Keratinocyte (primary cell): ENCODE measurements at regions not wholly inside any gene's neighbourhood (a gene's known extent, or its start where the extent isn't known, plus 50 kb on each side); places are given as distances from the start of the nearest gene placed in this dataset.

ENCODE experiments used
- DNase-seq: peaks from one replicate; pipeline ENCODE4 v3.0.0-alpha.2; 2011; ENCODE audit warnings: low read depth, missing footprints, low spot score
- FAIRE-seq: peaks from 2 replicates; lab custom pipeline; 2011; peaks lifted over from hg19 to GRCh38; lab: Jason Lieb, UNC
- H2AFZ ChIP-seq: 2 replicates; pipeline ENCODE4 v1.6.0; 2012; ENCODE audit warnings: low read length, control low read depth, inconsistent platforms; ENCODE audit not compliant: control insufficient read depth
- H3K27ac ChIP-seq: 2 replicates; pipeline ENCODE4 v1.5.1; 2011; ENCODE audit warnings: low read length; ENCODE audit not compliant: control insufficient read depth, insufficient read depth
- H3K27me3 ChIP-seq: 3 replicates; pipeline ENCODE4 v1.6.0; 2011; ENCODE audit warnings: low read length; ENCODE audit not compliant: control insufficient read depth, insufficient read depth; ENCODE audit errors: extremely low read depth
- H3K36me3 ChIP-seq, 2 experiments: 2 replicates in 1 of 2; 3 replicates in 1 of 2; pipeline ENCODE4 v1.5.1; 2011; ENCODE audit warnings: low read length in 2 of 2, mild to moderate bottlenecking in 1 of 2; ENCODE audit not compliant: control insufficient read depth in 2 of 2, insufficient read depth in 2 of 2; ENCODE audit errors: extremely low read depth in 1 of 2
- H3K4me1 ChIP-seq: 3 replicates; pipeline ENCODE4 v1.5.1; 2011; ENCODE audit warnings: low read length; ENCODE audit not compliant: control insufficient read depth, insufficient read depth; ENCODE audit errors: extremely low read depth
- H3K4me2 ChIP-seq: 3 replicates; pipeline ENCODE4 v1.6.0; 2011; ENCODE audit warnings: low read depth, low read length; ENCODE audit not compliant: control insufficient read depth, insufficient read depth; ENCODE audit errors: extremely low read depth
- H3K4me3 ChIP-seq, 3 experiments: fragments of 200-600 bp in 1 of 3; sonication (generic) in 1 of 3; 2 replicates in 2 of 3; 3 replicates in 1 of 3; pipeline ENCODE4 v1.5.1; 2011 to 2016; ENCODE audit warnings: low read length in 3 of 3, mild to moderate bottlenecking in 3 of 3, control low read depth in 2 of 3, inconsistent platforms in 1 of 3, low read depth in 1 of 3, mixed read lengths in 1 of 3, mixed run types in 1 of 3, moderate library complexity in 1 of 3; ENCODE audit not compliant: control insufficient read depth in 2 of 3, insufficient read depth in 2 of 3; ENCODE audit errors: extremely low read depth in 1 of 3
- H3K79me2 ChIP-seq: 2 replicates; pipeline ENCODE4 v1.6.0; 2012; ENCODE audit warnings: low read length; ENCODE audit not compliant: control insufficient read depth, insufficient read depth
- H3K9ac ChIP-seq: 3 replicates; pipeline ENCODE4 v1.6.0; 2011; ENCODE audit warnings: low read length; ENCODE audit not compliant: control insufficient read depth, insufficient read depth; ENCODE audit errors: extremely low read depth
- H3K9me1 ChIP-seq: 3 replicates; pipeline ENCODE4 v1.6.0; 2011; ENCODE audit warnings: low read length; ENCODE audit not compliant: control insufficient read depth, insufficient read depth; ENCODE audit errors: extremely low read depth
- H3K9me3 ChIP-seq: 2 replicates; pipeline ENCODE4 v1.5.1; 2012; ENCODE audit warnings: low read depth, low read length; ENCODE audit not compliant: control insufficient read depth
- H4K20me1 ChIP-seq: 3 replicates; pipeline ENCODE4 v1.6.0; 2011; ENCODE audit warnings: low read length; ENCODE audit not compliant: control insufficient read depth, insufficient read depth; ENCODE audit errors: extremely low read depth
- CTCF ChIP-seq, 3 experiments: IDR thresholded peaks in 1 of 3; conservative IDR thresholded peaks in 1 of 3; optimal IDR thresholded peaks in 1 of 3; 2 replicates in 2 of 3; 3 replicates in 1 of 3; pipeline versions ENCODE3 to v1.5.1; 2011; ENCODE audit warnings: low read length in 3 of 3, mild to moderate bottlenecking in 3 of 3, moderate library complexity in 2 of 3, control low read depth in 1 of 3, inconsistent platforms in 1 of 3; ENCODE audit not compliant: insufficient read depth in 2 of 3; ENCODE audit errors: extremely low read depth in 1 of 3
- EZH2 ChIP-seq: IDR thresholded peaks from one replicate; pipeline ENCODE4 v1.6.1; 2012; ENCODE audit warnings: inconsistent platforms, mild to moderate bottlenecking, low read length, moderate library complexity
- dilution Hi-C: fragments of 300-500 bp; cut with MboI; formaldehyde crosslinking; loops from one replicate; pipeline ENCODE4 v1.7.0; 2020; ENCODE audit warnings: low sequenced_read_pairs; ENCODE audit not compliant: extremely low pct_ligation_motif_present

DNA sequence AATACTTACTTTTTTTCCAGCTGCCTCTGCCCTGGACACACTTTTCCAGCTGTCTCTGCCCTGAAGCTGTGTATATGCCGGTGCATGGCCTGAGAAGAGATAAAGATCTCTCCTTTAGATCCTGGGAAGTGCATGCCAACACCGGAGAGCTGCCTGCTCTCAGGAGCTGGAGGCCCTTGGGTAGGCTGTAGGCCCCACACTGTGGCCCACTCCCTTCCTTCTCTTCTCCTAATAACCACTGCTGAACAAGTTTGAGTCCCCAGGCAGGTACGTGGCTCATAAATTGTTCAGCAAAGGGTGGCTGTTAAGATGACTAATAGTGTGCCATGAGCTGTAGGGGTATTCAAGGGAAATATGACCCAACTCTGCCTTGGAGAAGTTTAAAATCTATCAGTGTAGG, 102.5 kb downstream of the CD24 start:
- H3K9me1 ChIP-seq = no peaks in the 10 kb centered on the region
- H3K27ac ChIP-seq = peak overlapping the region; percentile 92
- H3K27me3 ChIP-seq = no peaks in the 10 kb centered on the region
- peaks cover 32% of the 10 kb centered on the region for H3K4me1 ChIP-seq
- no peaks in the 10 kb centered on the region for H4K20me1 ChIP-seq
- no peak for DNase-seq
- peak overlapping the region; percentile 37 for H2AFZ ChIP-seq
- H3K4me3 ChIP-seq = peak overlapping the region; percentile 45 to 84 (median 78)
- H3K9me3 ChIP-seq = no peaks in the 10 kb centered on the region
- no peak for FAIRE-seq
- no peak for TF ChIP-seq EZH2
- TF ChIP-seq CTCF (optimal IDR thresholded peaks at IDR 0.05 in 1 of 3, IDR thresholded peaks at IDR 0.05 in 1 of 3, conservative IDR thresholded peaks at IDR 0.05 in 1 of 3; ENCODE audit: extremely low read depth in 1 of 3, insufficient read depth in 2 of 3, low read length in 3 of 3) = no peak
- H3K9ac ChIP-seq = peak overlapping the region; percentile 91
- H3K36me3 ChIP-seq = peaks cover 6 to 13% of the 10 kb centered on the region in 2 experiments
- peak overlapping the region; percentile 97 for H3K4me2 ChIP-seq
- dilution Hi-C loops = no loop called here
- H3K79me2 ChIP-seq = peaks cover 8% of the 10 kb centered on the region

- FAIRE-seq = no peak
- dilution Hi-C loops = no loop called here
- H3K4me2 ChIP-seq = peak overlapping the region; percentile 97
- H3K27ac ChIP-seq = peak overlapping the region; percentile 92
- peaks cover 8% of the 10 kb centered on the region for H3K79me2 ChIP-seq
- H3K36me3 ChIP-seq = peaks cover 15 to 23% of the 10 kb centered on the region in 2 experiments
- H3K27me3 ChIP-seq = no peaks in the 10 kb centered on the region
- H3K9me1 ChIP-seq = no peaks in the 10 kb centered on the region
- H3K9ac ChIP-seq = peak overlapping the region; percentile 91
- TF ChIP-seq EZH2 (no peak), CTCF (optimal IDR thresholded peaks at IDR 0.05 in 1 of 3, IDR thresholded peaks at IDR 0.05 in 1 of 3, conservative IDR thresholded peaks at IDR 0.05 in 1 of 3; ENCODE audit: extremely low read depth in 1 of 3, insufficient read depth in 2 of 3, low read length in 3 of 3) (no peak)
- no peaks in the 10 kb centered on the region for H3K9me3 ChIP-seq
- no peak overlapping the region for H2AFZ ChIP-seq
- no peaks in the 10 kb centered on the region for H4K20me1 ChIP-seq
- peaks cover 32% of the 10 kb centered on the region for H3K4me1 ChIP-seq
- DNase-seq = peak; percentile 81
- peak overlapping the region; percentile 45 to 84 (median 78) for H3K4me3 ChIP-seq
Observed at GRCh38 chr6:106870824-106871717, 103.5 kb downstream of the CD24 start.
